GM21576 (cell line): ENCODE measurements at regions not wholly inside any gene's neighbourhood (a gene's known extent, or its start where the extent isn't known, plus 50 kb on each side); places are given as distances from the start of the nearest gene placed in this dataset.
"Not testable (repeated sequence)": the region's sequence is repeated elsewhere in the genome, so short reads cannot be mapped to it uniquely, and the experiment has no call there.

Source experiments
- ATAC-seq: cut with Tn5 transposase; IDR thresholded peaks from one replicate; pipeline ENCODE4 v1.9.1; 2021; ENCODE audit warnings: mild to moderate bottlenecking, moderate library complexity; ENCODE audit not compliant: unreplicated experiment

DNA sequence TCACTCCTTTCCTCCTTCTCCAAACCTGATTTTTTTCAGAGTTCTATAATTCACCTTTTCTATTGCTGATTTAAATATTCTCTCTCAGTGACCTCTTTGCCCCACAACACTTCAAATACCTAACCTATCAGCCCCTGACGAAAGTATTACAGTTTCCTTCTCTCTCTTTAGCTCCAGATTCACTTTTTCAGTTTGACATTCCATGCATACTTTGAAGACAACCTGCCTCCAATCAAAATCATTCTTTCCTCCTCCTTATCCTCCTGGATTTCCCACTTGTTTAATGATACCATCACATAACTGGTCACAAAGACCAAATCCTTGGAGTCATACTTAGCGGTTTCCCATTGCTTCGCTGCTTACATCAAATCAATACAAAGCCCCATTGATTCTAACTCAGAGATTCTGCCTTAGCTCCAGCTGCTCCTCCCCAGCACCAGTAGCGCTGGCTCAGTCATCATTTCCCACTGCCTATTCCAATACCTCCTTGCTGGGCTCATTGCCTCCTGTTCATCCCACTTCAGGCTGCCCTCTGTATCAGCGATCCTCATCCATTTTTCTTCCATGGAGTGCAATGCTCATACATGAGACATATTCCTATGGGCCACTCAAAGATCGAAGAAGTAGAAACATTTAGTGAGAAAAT is 240.1 kb downstream of the ZNF92 start:
- ATAC-seq: not testable (repeated sequence)

DNA sequence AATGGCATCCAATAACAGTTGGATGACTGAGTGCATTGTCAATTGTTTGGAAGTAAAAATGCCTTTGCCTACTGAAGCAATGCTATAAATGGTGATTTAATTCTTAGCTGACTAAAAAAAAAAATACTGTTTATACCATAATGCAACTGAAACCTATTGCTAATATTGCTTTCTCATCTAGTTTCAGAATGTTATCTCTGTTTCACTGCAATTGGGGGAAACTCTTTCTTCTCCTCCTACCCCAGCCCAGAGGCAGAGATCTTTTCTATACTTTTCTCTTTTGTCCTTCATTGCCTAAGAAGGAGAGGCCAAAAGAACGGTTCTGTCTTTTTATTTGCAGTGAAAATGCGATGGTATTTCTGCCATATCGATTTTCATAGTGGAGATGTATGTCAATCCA is 242.5 kb downstream of the ZNF92 start:
- not testable (repeated sequence) for ATAC-seq

DNA sequence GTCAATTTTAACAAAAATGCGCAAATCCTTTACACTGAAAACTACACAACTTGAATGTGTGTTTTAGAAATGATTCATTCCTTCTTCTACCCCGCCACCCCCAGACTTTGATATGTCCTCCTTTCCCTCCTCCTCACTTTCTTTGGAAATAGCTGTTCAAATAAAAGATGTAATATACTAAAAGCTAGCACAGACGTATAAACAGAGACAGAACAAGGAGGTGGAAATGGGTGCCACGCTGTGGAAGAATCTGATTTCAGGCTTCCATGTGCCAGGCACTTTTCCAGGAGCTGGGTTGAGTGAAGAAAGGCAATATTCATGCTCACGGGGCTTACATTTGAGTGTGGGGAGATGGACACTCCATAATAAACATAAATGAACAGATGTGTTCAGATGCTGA is 246.6 kb downstream of the ZNF92 start:
- ATAC-seq: not testable (repeated sequence)

DNA sequence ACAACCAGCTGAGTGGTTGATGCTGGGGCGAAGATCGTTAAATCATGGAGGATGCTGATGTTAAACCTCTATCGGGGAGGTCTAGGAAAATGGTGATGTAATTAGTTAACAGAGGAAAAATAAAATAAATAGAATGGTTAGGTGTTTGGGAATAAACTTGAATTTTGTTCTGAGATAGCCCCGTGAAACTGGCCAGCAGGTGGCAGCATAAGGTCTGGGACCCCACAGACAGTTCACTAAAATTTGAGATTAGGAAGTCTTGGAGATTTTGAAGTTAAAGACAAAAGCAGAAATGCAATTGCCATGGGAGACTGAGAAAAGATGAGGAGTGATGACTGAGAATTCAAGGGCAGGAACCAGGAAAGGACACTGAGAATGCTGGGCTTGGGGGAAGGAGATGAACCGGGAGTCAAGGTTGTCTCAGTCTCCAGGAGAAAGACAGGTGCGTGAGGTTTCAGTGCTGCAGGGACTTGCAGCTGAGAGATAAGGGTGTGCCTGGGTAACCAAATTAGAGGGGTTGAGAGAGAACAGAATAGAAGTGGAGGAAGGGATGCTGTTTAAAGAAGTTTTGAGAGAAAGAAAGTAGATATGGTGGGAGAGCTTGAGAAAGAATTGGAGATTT is 248.0 kb downstream of the ZNF92 start:
- ATAC-seq: not testable (repeated sequence)

DNA sequence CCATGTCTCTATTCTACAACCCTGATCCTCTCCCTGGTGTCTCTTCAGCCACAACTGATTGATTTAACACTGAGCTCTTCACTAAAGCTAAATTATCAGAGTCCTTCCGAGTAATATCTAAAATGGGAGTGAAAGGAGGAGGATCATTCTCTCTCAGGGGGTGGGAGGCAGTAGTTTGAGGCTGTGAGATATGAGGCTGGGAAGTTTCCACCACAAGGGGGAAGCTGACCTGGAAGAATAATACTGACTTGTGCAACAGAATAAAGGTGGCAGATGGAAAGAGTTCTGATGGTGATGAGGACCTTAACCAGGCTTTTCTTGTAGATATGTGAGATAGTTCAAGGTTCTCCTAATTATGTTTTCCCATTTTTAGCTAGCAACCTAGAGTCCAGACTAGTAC is 241.6 kb upstream of the VKORC1L1 start:
- not testable (repeated sequence) for ATAC-seq

DNA sequence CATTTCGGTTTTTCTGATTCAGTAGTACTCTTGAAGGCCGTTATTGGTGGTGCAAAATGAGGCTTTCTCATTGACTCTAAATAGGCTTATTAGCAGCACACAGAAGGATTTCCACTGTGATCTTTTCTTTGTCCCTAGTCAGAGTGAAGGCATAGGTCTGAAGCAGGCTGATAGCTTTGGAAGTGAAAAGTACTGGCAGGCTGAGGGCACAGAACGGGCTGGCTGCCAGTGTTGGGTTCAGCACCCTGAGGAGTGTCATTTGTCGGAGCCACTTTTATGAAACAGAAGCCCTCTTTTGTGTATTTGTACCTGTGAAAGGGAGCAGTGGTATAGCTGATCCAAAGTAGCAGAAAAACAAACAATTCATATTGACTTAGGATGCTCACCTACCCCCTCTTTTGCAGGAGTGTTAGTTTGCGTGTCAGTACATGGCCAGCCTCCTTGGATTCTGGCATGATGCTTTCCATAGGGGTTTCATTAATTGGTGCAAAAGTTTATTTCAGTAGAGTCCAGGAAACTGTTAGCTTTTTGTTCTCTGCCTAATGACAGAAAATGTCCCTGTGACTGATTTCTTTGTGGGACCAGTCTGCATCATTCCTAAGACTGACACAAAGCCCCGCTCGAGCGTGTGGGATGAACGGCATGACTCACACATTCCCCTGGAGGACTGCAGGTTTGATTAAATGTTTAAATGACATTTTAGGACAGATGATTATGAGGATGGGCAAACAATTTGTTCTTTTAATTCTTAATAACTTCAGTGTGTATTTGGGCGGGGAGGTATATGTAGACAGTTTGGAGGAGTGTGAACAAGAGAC is 239.1 kb upstream of the VKORC1L1 start:
- not testable (repeated sequence) for ATAC-seq

DNA sequence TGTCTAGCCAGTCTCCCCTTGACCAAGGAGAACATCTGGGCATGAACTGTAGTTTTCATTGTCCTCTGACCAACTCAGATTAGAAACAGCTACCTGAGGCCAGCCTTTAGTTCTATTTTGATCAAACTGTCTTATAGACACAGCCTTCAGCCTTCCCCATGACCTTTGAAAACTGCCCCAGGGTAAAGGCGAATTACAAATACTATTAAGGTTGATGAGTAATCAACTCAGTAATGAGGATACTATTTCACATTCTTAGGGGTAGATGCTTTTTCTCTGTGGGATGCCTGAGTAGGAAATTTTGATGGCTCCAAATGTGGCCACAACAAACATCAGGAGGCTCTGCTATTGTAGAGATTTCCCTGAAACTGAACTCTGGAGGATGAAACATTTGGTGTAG is 234.0 kb upstream of the VKORC1L1 start:
- ATAC-seq: not testable (repeated sequence)

DNA sequence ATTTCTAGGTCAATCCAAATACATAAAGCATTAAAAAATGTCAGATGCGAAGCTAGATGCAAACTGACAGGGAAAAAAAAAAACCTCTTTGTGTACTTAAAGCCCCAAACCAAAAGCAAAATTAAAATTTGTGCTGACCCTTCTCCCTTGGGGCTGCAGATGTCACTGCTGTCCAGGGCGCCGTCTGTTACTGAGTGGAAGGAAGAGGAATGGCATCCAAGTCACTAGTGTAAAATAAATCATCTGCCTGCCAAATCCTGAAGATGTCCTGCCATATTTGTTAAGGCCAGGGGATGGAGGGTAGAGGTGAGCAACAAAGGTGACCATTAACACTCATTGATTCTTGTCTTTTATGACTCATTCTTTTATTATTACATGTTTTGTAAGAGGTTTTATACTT is 233.2 kb upstream of the VKORC1L1 start:
- not testable (repeated sequence) for ATAC-seq

DNA sequence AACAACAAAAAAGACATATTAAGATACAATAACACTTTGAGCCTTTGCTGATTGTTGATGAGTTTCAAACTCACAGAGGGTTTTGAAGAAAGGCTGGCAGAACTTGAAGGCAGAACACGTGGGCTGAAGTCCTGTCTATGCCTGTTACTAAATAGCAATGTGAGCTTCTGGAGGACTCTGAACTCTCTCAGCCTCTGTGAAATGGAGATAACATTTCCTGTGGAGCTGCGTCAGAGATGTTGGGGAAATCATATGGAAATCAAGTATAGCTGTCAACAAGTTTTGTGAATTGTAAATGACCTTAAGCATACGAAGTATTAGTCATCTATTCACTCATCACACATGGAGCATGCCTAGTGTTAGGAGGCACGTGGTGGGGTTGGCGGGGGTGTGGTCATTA is 229.4 kb upstream of the VKORC1L1 start:
- not testable (repeated sequence) for ATAC-seq

DNA sequence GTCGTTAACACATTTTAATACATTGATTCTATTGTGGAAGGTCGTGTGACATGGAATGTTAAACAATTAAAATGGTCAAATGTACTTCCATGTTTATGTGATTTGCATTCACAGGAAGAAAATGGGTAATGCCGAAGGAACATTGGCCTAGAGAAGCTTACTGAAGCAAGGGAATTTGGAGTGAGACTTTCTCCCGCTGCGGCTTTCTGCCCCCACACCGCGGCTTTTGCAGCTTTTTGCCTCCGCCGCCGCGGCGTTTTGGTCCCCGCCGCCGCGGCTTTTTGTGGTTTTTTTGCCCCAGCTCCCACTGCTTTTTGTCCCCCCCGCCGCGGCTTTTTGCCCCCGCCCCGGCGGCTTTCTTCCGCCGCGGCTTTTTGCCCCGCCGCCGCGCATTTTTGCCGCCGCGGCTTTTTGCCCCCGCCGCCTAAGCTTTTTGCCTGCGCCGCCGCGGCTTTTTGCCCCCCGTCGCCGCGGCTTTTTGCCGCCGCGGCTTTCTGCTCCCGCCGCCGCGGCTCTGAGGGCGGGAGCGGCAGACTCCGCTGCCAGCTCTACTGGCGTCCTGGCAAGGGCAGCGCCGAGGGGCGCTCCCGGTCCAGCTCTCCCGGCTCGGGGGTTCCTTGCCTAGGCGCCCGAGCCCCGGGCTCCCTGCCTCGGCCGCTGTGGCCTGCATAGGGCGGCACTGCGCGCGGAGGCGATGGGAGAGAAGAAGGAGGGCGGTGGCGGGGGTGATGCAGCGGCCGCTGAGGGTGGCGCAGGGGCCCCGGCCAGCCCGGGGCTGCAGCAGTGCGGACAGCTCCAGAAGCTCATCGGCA is 225.5 kb upstream of the VKORC1L1 start:
- ATAC-seq: not testable (repeated sequence)

DNA sequence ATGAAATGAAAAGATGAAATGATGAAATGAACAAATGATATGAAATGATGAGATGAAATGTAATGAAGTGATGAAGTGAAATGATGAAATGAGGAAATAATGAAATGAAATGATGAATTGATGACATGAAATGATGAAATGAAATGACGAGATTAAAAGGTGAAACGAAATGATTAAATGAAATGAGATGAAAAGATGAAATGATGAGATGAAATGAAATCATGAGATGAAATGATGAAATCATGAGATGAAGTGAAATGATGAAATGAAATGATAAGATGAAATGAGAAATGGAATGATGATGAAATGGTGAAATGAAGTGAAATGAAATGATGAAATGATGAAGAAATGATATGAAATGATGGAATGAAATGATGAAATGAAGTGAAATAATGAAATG is 221.7 kb upstream of the VKORC1L1 start:
- ATAC-seq: not testable (repeated sequence)

DNA sequence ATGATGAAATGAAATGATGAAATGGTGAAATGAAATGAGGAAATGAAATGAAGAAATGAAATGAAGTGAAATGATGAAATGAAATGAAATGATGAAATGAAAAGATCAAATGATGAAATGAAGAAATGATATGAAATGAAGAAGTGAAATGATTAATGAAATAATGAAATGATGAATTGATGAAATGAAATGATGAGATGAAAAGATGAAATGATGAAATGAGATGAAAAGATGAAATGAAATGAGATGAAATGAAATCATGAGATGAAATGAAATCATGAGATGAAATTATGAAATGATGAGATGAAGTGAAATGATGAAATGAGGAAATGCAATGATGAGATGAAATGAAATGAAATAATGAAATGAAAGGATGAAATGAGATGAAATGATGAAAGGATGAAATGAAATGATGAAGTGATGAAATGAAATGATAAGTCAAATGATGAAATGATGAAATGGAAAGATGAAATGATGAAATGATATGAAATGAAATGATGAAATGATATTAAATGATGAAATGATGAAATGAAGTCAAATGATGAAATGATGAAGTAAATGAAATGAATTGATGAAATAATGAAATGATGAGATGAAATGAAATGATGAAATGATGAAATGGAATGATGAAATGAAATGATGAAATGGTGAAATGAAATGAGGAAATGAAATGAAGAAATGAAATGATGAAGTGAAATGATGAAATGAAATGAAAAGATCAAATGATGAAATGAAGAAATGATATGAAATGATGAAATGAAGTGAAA is 220.9 kb upstream of the VKORC1L1 start:
- ATAC-seq: not testable (repeated sequence)

DNA sequence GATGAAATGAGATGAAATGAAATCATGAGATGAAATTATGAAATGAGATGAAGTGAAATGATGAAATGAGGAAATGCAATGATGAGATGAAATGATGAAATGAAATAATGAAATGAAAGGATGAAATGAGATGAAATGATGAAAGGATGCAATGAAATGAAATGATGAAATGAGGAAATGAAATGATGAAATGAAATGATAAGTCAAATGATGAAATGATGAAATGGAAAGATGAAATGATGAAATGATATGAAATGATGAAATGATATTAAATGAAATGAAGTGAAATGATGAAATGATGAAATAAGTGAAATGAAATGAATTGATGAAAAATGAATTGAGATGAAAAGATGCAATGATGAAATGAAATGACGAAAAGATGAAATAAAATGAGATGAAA is 220.2 kb upstream of the VKORC1L1 start:
- not testable (repeated sequence) for ATAC-seq

DNA sequence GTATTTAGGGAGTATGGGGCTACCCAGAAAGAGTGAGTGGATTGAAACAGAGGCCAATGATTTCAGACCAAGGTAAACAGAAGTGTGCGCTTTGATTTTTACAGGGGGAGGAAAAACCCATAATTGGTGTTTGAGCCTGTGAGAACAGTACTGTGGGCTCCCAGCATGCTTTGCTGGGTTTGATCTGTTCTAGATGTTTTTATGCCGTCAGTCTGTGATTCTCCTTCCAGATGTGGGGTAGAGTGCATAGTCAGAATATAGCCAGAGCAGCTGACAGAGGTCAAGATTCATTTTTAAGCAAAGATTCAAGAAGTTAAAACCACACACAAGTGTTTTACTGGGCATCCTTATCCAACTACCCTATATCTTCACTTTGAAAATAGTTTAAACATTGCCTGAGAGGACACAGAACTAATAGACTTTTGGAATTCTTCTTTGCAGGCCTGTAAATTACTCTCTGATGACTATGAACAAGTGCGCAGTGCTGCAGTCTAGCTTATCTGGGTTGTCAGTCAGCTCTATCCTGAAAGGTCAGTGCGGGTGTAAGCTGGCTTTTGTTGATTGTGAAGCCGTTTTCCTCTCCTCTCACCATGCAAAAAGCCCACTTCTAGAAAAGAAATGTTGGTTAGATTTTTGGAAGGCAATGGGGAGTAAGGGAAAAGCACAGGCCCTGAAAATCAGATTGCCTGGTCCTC is 216.2 kb upstream of the VKORC1L1 start:
- ATAC-seq: not testable (repeated sequence)

DNA sequence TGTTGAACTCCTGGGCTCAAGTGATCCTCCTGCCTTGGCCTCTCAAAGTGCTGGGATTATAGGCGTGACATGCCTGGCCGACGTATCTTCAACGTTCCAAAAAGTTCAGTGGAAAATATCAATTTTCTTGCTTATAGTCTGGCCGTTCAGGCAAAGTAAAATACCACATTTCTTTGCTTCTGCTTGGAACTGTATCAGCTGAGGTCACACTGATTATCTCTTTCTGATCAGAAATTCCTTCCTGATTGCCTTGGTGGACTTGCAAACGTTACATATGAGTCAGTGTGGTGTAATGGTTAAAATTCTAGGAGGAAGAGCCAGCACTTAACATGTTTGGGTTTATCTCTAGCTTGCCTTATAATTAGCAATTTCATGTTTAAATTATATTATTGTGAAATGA is 189.5 kb upstream of the VKORC1L1 start:
- ATAC-seq: not testable (repeated sequence)

DNA sequence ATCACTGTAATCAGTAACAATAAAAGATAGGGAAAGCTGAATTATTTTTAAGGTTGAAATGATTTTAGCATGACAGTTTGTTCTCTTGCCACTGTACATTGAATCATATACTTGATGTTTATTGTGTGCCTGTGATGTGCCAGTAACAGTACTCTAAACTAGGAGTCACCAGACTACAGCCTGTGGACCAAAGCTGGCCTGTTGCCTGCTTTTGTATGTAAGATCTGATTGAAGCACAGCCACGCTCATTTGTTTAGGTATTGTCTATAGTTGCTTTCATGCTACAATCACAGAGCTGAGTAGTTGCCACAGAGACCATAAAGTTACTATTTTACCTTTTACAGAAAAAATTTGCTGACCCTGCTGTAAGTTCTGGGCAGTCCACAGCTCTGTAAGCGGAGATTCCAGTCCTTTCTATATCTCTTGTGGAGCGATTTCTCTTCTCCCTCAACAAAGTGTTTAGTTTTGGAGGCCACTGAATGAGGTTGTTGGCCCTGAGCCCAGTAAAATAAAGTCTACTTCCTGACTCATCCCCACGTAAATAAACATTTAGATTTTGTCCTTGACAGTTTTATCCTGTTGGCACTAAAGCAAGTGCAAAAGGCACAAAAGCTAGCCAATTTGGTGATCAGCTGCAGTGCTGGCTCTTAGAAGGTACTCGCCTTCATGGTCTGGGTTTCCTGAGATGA is 173.7 kb upstream of the VKORC1L1 start:
- ATAC-seq: not testable (repeated sequence)

DNA sequence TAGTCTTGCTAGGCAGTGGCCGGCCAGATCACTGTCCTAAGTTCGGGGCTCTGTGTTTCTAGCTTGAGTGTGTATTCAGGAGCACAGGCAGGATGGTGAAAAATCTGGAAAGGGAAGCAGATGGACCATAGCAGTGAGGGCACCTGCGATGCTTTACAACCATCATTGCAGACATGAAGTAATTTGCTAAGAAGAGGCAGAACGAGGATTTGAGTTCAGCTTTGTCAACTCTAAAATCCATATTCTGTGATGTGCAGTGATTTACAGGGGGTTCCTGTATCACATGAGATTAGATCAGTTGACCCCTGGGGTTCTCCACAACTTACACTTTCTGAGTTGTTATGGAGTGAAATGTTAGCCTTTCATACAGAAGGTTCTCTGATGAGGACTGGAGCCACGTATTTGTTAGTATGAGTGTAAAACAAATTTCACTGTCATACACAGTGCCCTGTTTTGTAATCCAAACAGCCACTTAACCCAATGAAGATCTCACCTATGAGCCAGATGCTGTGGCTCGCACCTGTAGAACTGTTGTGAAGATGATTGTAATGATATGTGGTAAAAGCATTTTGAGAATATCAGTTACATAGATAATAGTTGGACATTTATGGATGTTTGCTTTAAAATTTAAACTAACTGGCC is 173.0 kb upstream of the VKORC1L1 start:
- not testable (repeated sequence) for ATAC-seq

DNA sequence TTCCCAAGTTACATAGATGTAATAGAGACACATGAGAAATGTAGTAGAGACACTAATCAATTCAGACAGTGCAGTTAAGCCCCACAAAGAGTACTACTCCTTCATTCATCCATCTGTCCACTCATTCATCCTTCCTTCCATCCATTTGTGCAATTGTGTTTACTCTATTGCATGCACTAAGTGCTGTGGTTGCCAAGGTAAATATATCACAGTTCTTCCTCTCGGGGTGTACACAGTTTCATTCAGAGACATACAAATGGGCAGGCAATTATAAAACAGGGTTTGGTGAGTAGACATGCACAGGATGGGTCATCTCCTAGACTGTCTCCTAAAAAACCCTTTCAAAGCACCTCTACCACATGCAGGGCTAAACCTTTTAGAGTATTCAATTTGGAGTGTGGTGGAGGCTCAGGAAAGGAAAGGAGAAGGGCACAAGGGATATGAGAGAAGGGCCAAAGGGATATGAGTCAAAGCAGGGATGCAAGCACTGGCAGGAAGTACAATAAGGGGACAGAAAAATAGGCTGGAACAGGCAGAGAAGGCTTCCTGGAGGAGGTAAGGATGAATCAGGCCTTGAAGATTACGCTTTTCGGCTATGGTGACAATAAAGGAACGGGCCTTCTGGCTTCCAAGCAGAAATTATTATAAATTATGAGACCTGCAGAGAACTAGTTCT is 153.6 kb upstream of the VKORC1L1 start:
- not testable (repeated sequence) for ATAC-seq
